Gastrocnemius medialis (tissue), 4 donors: ENCODE measurements at regions not wholly inside any gene's neighbourhood (a gene's known extent, or its start where the extent isn't known, plus 50 kb on each side); places are given as distances from the start of the nearest gene placed in this dataset.

Experiments used
- ATAC-seq, 2 donors: fragments of 150-250 bp; one replicate each; pipeline ENCODE4 v1.9.1; 2016
- DNase-seq, 2 donors: peaks; one replicate each; pipeline ENCODE4 v3.0.0-alpha.2; 2019
- H3K27ac ChIP-seq, 4 donors: fragments of 200-600 bp; sonication (generic); 1 replicate in 1 of 4; 2 replicates in 3 of 4; pipeline ENCODE4 v1.5.1; 2016 to 2018; ENCODE audit warnings: mild to moderate bottlenecking in 2 of 4, moderate library complexity in 1 of 4
- H3K27me3 ChIP-seq, 3 donors: fragments of 200-600 bp; sonication (generic) in 2 of 3; 1 replicate in 1 of 3; 2 replicates in 2 of 3; pipeline versions ENCODE4 v1.5.1 to v1.6.0; 2016 to 2019; ENCODE audit warnings: mild to moderate bottlenecking in 1 of 3, moderate library complexity in 1 of 3
- H3K36me3 ChIP-seq, 2 donors: fragments of 200-600 bp; sonication (generic) in 1 of 2; one replicate each; pipeline ENCODE4 v1.5.1; 2017 to 2018
- H3K4me1 ChIP-seq, 2 donors: fragments of 200-600 bp; sonication (generic) in 1 of 2; one replicate each; pipeline ENCODE4 v1.5.1; 2016 to 2017; ENCODE audit warnings: mild to moderate bottlenecking in 2 of 2
- H3K4me3 ChIP-seq, 4 donors: fragments of 200-600 bp; sonication (generic) in 3 of 4; 1 replicate in 1 of 4; 2 replicates in 3 of 4; pipeline ENCODE4 v1.5.1; 2016 to 2019; ENCODE audit warnings: mild to moderate bottlenecking in 2 of 4
- H3K9me3 ChIP-seq, 3 donors: fragments of 200-600 bp; sonication (generic) in 2 of 3; 1 replicate in 1 of 3; 2 replicates in 2 of 3; pipeline ENCODE4 v1.5.1; 2016 to 2019
- CTCF ChIP-seq, 5 experiments: fragments of 450-650 bp in 3 of 5; fragments of 200-600 bp in 2 of 5; sonication (generic) in 2 of 5; IDR thresholded peaks in 4 of 5; conservative IDR thresholded peaks in 1 of 5; 1 replicate in 4 of 5; 2 replicates in 1 of 5; pipeline ENCODE4 v1.5.1; 2016 to 2019; ENCODE audit warnings: antibody characterized with exemption in 5 of 5, mild to moderate bottlenecking in 3 of 5, moderate library complexity in 3 of 5
- POLR2A ChIP-seq, 2 donors: fragments of 450-650 bp; IDR thresholded peaks; one replicate each; pipeline ENCODE4 v1.6.1; 2017; ENCODE audit warnings: antibody characterized with exemption in 2 of 2, mild to moderate bottlenecking in 2 of 2, moderate library complexity in 2 of 2
- in situ Hi-C, 4 donors: fragments of 200-750 bp; cut with MboI; loops; one replicate each; pipeline versions ENCODE4 v1.15.0 to v1.8.0; 2017; ENCODE audit warnings: low sequenced_read_pairs in 4 of 4
- intact Hi-C: fragments of 100-400 bp; cut with DNase I; formaldehyde crosslinking; loops from one replicate; pipeline ENCODE4 v1.15.1; 2023; ENCODE audit warnings: low total_unique reads

GRCh38 chr3:159364511-159364910, 562.7 kb downstream of the MFSD1 start:
- intact Hi-C loops (no loop called here), in situ Hi-C loops (no loop called here)
- Histone ChIP-seq H3K36me3 (no peaks in the 10 kb centered on the region), H3K27me3 (no peaks in the 10 kb centered on the region), H3K4me3 (no peak overlapping the region), H3K9me3 (no peaks in the 10 kb centered on the region), H3K4me1 (no peaks in the 10 kb centered on the region), H3K27ac (no peak overlapping the region)
- TF ChIP-seq POLR2A (IDR thresholded peaks at IDR 0.05) (no peak), CTCF (IDR thresholded peaks at IDR 0.05 in 4 of 5, conservative IDR thresholded peaks at IDR 0.05 in 1 of 5) (no peak)
- no peak for ATAC-seq
- DNase-seq, result no peak

- Histone ChIP-seq H3K9me3 (no peaks in the 10 kb centered on the region), H3K4me1 (no peaks in the 10 kb centered on the region), H3K36me3 (no peaks in the 10 kb centered on the region), H3K4me3 (no peak overlapping the region), H3K27ac (no peak overlapping the region), H3K27me3 (no peaks in the 10 kb centered on the region)
- no peak for TF ChIP-seq CTCF (IDR thresholded peaks at IDR 0.05 in 4 of 5, conservative IDR thresholded peaks at IDR 0.05 in 1 of 5)
- TF ChIP-seq POLR2A (IDR thresholded peaks at IDR 0.05), result no peak
- no peak for DNase-seq
- in situ Hi-C loops (no loop called here), intact Hi-C loops (no loop called here)
- ATAC-seq, result no peak
These were observed 564.6 kb downstream of the MFSD1 start for GRCh38 chr3:159366476-159366875.

- Histone ChIP-seq H3K27me3 (no peaks in the 10 kb centered on the region), H3K27ac (no peak overlapping the region), H3K4me3 (no peak overlapping the region), H3K9me3 (no peaks in the 10 kb centered on the region), H3K4me1 (no peaks in the 10 kb centered on the region), H3K36me3 (no peaks in the 10 kb centered on the region)
- intact Hi-C loops (no loop called here), in situ Hi-C loops (no loop called here)
- no peak for ATAC-seq
- DNase-seq, result no peak
- no peak for TF ChIP-seq POLR2A (IDR thresholded peaks at IDR 0.05)
- TF ChIP-seq CTCF (IDR thresholded peaks at IDR 0.05 in 4 of 5, conservative IDR thresholded peaks at IDR 0.05 in 1 of 5), result no peak
These were observed 570.1 kb downstream of the MFSD1 start for GRCh38 chr3:159371961-159372360.

- TF ChIP-seq POLR2A (IDR thresholded peaks at IDR 0.05) (no peak), CTCF (IDR thresholded peaks at IDR 0.05 in 4 of 5, conservative IDR thresholded peaks at IDR 0.05 in 1 of 5) (no peak)
- H3K4me3 ChIP-seq, result no peak overlapping the region
- no peaks in the 10 kb centered on the region for H3K9me3 ChIP-seq
- no peak overlapping the region for H3K27ac ChIP-seq
- DNase-seq (no peak), ATAC-seq (no peak)
- intact Hi-C loops, result no loop called here
- in situ Hi-C loops, result no loop called here
- no peaks in the 10 kb centered on the region for H3K4me1 ChIP-seq
- no peaks in the 10 kb centered on the region for H3K36me3 ChIP-seq
- H3K27me3 ChIP-seq, result no peaks in the 10 kb centered on the region
These were observed 576.7 kb downstream of the MFSD1 start for GRCh38 chr3:159378396-159379194.

GRCh38 chr3:159380891-159381290, 579.0 kb downstream of the MFSD1 start:
- Histone ChIP-seq H3K9me3 (no peaks in the 10 kb centered on the region), H3K27me3 (no peaks in the 10 kb centered on the region), H3K27ac (no peak overlapping the region), H3K36me3 (no peaks in the 10 kb centered on the region), H3K4me1 (no peaks in the 10 kb centered on the region), H3K4me3 (no peak overlapping the region)
- intact Hi-C loops, result no loop called here
- DNase-seq (no peak), ATAC-seq (no peak)
- TF ChIP-seq POLR2A (IDR thresholded peaks at IDR 0.05), result no peak
- TF ChIP-seq CTCF (IDR thresholded peaks at IDR 0.05 in 4 of 5, conservative IDR thresholded peaks at IDR 0.05 in 1 of 5), result no peak
- in situ Hi-C loops, result no loop called here
